ENCODE measurements at regions not wholly inside any gene's neighbourhood (a gene's known extent, or its start where the extent isn't known, plus 50 kb on each side); places are given as distances from the start of the nearest gene placed in this dataset.

GRCh38 chrX:73922856-73923455, 70.4 kb upstream of the XIST start:
- no peak for TF ChIP-seq CTCF (IDR thresholded peaks at IDR 0.05)
- TF ChIP-seq POLR2A (IDR thresholded peaks at IDR 0.05), result no peak
